ENCODE measurements at regions not wholly inside any gene's neighbourhood (a gene's known extent, or its start where the extent isn't known, plus 50 kb on each side); places are given as distances from the start of the nearest gene placed in this dataset.

DNA sequence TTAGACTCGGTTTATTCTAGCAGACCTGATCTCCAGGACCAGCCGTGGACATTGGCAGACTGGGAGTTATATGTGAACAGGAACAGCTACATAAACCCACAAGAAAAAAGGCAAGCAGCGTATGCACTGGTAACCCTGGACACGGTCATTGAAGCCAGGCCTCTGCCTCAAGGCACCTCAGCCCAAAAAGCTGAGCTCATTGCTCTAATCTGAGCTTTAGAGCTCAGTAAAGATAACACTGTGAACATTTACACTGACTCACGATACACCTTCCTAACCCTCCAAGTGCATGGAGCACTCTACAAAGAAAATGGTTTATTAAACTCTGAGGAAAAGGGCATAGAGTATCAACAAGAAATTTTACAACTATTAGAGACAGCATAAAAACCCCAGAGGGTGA is 148.9 kb upstream of the FGF16 start:
- H3K4me1 ChIP-seq: no peaks in the 10 kb centered on the region
- H3K9me3 ChIP-seq: no peaks in the 10 kb centered on the region
- H3K36me3 ChIP-seq: no peaks in the 10 kb centered on the region
- DNase-seq (ENCODE audit: extremely low spot score in 2 of 2): no peak
- no peaks in the 10 kb centered on the region for H3K27me3 ChIP-seq
- H3K4me3 ChIP-seq: no peak overlapping the region
- H3K27ac ChIP-seq: no peak overlapping the region
- intact Hi-C loops (cut with DNase I): no loop called here
- TF ChIP-seq, protein P1, sequence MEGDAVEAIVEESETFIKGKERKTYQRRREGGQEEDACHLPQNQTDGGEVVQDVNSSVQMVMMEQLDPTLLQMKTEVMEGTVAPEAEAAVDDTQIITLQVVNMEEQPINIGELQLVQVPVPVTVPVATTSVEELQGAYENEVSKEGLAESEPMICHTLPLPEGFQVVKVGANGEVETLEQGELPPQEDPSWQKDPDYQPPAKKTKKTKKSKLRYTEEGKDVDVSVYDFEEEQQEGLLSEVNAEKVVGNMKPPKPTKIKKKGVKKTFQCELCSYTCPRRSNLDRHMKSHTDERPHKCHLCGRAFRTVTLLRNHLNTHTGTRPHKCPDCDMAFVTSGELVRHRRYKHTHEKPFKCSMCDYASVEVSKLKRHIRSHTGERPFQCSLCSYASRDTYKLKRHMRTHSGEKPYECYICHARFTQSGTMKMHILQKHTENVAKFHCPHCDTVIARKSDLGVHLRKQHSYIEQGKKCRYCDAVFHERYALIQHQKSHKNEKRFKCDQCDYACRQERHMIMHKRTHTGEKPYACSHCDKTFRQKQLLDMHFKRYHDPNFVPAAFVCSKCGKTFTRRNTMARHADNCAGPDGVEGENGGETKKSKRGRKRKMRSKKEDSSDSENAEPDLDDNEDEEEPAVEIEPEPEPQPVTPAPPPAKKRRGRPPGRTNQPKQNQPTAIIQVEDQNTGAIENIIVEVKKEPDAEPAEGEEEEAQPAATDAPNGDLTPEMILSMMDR (IDR thresholded peaks at IDR 0.05): no peak
- TF ChIP-seq POLR2AphosphoS5 (IDR thresholded peaks at IDR 0.05; ENCODE audit: insufficient read depth in 1 of 2, low read depth in 1 of 2) (no peak), POLR2A (IDR thresholded peaks at IDR 0.05) (no peak)

DNA sequence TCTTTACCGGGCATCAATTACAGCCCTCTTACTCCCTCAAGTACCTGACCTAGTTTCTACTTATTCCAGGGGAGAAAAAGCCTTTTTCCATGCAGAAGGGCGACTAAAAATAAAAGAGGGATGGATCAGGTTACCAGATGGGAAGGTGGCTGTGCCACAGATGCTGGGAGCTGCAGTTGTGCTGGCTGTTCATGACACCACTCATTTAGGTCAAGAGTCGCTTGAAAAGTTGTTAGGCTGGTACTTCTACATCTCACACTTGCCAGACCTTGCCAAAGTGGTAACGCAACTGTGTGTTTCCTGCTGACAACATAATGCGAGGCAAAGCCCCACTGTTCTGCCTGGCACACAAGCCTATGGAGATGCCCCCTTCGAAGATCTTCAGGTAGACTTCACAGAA is 148.4 kb upstream of the FGF16 start:
- Histone ChIP-seq H3K4me3 (no peak overlapping the region), H3K9me3 (no peaks in the 10 kb centered on the region), H3K4me1 (no peaks in the 10 kb centered on the region), H3K27ac (no peak overlapping the region), H3K27me3 (no peaks in the 10 kb centered on the region), H3K36me3 (no peaks in the 10 kb centered on the region)
- DNase-seq (ENCODE audit: extremely low spot score in 2 of 2): no peak
- intact Hi-C loops (cut with DNase I): no loop called here
- no peak for TF ChIP-seq POLR2AphosphoS5 (IDR thresholded peaks at IDR 0.05; ENCODE audit: insufficient read depth in 1 of 2, low read depth in 1 of 2)
- TF ChIP-seq POLR2A (IDR thresholded peaks at IDR 0.05): no peak
- TF ChIP-seq, protein P1 (IDR thresholded peaks at IDR 0.05): no peak

DNA sequence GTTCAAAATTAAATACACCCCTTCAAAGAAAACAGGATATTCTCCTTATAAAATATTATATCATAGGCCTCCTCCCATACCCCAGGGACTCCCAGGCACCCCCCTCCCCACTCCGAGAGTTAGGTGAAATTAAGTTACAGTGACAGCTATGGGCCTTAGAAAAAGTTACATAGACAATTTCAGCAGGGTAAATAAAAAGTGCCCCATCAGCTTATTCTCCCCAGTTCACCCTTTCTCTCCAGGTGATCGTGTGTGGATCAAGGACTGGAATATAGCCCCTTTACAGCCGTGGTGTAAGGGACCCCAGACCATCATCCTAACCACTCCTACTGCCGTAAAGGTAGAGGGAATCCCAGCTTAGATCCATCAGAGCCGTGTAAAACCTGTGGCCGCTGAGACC is 147.6 kb upstream of the FGF16 start:
- no peak for DNase-seq (ENCODE audit: extremely low spot score in 2 of 2)
- Histone ChIP-seq H3K27ac (no peak overlapping the region), H3K36me3 (no peaks in the 10 kb centered on the region), H3K4me3 (no peak overlapping the region), H3K27me3 (no peaks in the 10 kb centered on the region), H3K4me1 (no peaks in the 10 kb centered on the region), H3K9me3 (no peaks in the 10 kb centered on the region)
- intact Hi-C loops (cut with DNase I): no loop called here
- TF ChIP-seq, protein P1 (IDR thresholded peaks at IDR 0.05): no peak
- TF ChIP-seq POLR2A (IDR thresholded peaks at IDR 0.05): no peak
- TF ChIP-seq POLR2AphosphoS5 (IDR thresholded peaks at IDR 0.05; ENCODE audit: insufficient read depth in 1 of 2, low read depth in 1 of 2): no peak

- no peak for DNase-seq (ENCODE audit: extremely low spot score in 2 of 2)
- no peak overlapping the region for H3K4me3 ChIP-seq
- no peak for TF ChIP-seq POLR2A (IDR thresholded peaks at IDR 0.05)
- intact Hi-C loops (cut with DNase I): no loop called here
- H3K36me3 ChIP-seq: no peaks in the 10 kb centered on the region
- H3K4me1 ChIP-seq: no peaks in the 10 kb centered on the region
- no peak overlapping the region for H3K27ac ChIP-seq
- no peaks in the 10 kb centered on the region for H3K27me3 ChIP-seq
- H3K9me3 ChIP-seq: no peaks in the 10 kb centered on the region
These were observed 105.2 kb upstream of the FGF16 start for GRCh38 chrX:77342004-77342403.

DNA sequence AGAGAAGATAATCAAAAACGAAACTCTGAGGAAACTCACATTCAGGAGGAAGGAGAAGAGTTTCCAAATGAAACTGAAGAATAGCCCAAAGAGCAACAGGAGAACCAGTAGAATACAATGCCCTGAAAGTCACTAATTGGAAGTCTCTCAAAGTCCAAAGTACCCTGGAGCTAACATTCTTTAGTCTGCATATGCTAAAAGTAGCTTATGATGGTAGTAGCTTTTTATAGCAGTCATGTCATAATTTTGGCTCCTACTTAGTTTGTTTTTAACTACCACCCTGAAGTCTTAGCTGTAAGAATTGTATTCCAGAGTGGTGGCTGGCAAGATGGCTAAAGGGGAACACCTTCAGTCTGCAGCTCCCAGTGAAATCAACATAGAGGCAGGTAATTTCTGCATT is 100.3 kb upstream of the FGF16 start:
- TF ChIP-seq POLR2AphosphoS5 (IDR thresholded peaks at IDR 0.05; ENCODE audit: insufficient read depth in 1 of 2, low read depth in 1 of 2): no peak
- TF ChIP-seq POLR2A (IDR thresholded peaks at IDR 0.05): no peak
- TF ChIP-seq, protein P1 (IDR thresholded peaks at IDR 0.05): no peak
- H3K27me3 ChIP-seq: no peaks in the 10 kb centered on the region
- intact Hi-C loops (cut with DNase I): no loop called here
- H3K4me1 ChIP-seq: no peaks in the 10 kb centered on the region
- no peak overlapping the region for H3K27ac ChIP-seq
- no peak overlapping the region for H3K4me3 ChIP-seq
- H3K9me3 ChIP-seq: no peaks in the 10 kb centered on the region
- H3K36me3 ChIP-seq: no peaks in the 10 kb centered on the region
- DNase-seq (ENCODE audit: extremely low spot score in 2 of 2): no peak

DNA sequence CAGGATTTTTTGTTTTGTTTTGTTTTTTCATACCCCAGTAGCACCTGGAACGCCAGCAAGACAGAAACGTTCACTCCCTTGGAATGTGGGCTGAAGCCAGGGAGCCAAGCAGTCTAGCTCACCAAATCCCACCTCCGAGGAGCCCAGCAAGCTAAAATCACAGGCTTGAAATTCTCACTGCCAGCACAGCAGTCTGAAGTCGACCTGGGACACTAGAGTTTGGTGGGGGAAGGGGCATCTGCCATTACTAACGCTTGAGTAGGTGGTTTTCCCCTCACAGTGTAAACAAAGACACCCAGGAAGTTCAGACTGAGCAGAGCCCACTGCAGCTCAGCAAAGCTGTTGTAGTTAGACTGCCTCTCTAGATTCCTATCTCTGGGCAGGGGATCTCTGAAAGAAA is 99.6 kb upstream of the FGF16 start:
- DNase-seq (ENCODE audit: extremely low spot score in 2 of 2): no peak
- Histone ChIP-seq H3K36me3 (no peaks in the 10 kb centered on the region), H3K27ac (no peak overlapping the region), H3K9me3 (no peaks in the 10 kb centered on the region), H3K4me1 (no peaks in the 10 kb centered on the region), H3K4me3 (no peak overlapping the region), H3K27me3 (no peaks in the 10 kb centered on the region)
- TF ChIP-seq, protein P1 (IDR thresholded peaks at IDR 0.05): no peak
- TF ChIP-seq POLR2AphosphoS5 (IDR thresholded peaks at IDR 0.05; ENCODE audit: insufficient read depth in 1 of 2, low read depth in 1 of 2): no peak
- no peak for TF ChIP-seq POLR2A (IDR thresholded peaks at IDR 0.05)
- intact Hi-C loops (cut with DNase I): no loop called here

All from vagina (tissue), 2 donors.